H9 (cell line): ENCODE measurements at regions not wholly inside any gene's neighbourhood (a gene's known extent, or its start where the extent isn't known, plus 50 kb on each side); places are given as distances from the start of the nearest gene placed in this dataset.
A peak's percentile ranks its signal among the peaks of the same experiment; 100 is the strongest.

Source experiments
- DNase-seq: peaks from one replicate; pipeline ENCODE4 v3.0.0-alpha.2; 2017
- H2AFZ ChIP-seq: one replicate; pipeline ENCODE4 v1.6.1; 2013; ENCODE audit warnings: mild to moderate bottlenecking, low read length, control low read depth, moderate library complexity
- H2AK5ac ChIP-seq: 2 replicates; pipeline ENCODE4 v1.6.1; 2013; ENCODE audit warnings: low read length, control low read depth, mixed read lengths; ENCODE audit not compliant: insufficient read length
- H2BK120ac ChIP-seq: one replicate; pipeline ENCODE4 v1.6.1; 2013; ENCODE audit warnings: low read depth, mild to moderate bottlenecking, low read length, control low read depth, inconsistent platforms; ENCODE audit not compliant: poor library complexity, severe bottlenecking
- H2BK12ac ChIP-seq: 2 replicates; pipeline ENCODE4 v1.6.1; 2013; ENCODE audit warnings: low read length, control low read depth, mixed read lengths, low read depth; ENCODE audit not compliant: insufficient read length
- H2BK15ac ChIP-seq: 2 replicates; pipeline ENCODE4 v1.6.1; 2013; ENCODE audit warnings: low read depth, low read length, control low read depth
- H2BK20ac ChIP-seq: one replicate; pipeline ENCODE4 v1.6.1; 2013; ENCODE audit warnings: low read depth, mild to moderate bottlenecking, low read length, control low read depth, inconsistent platforms; ENCODE audit not compliant: poor library complexity, severe bottlenecking
- H2BK5ac ChIP-seq: 2 replicates; pipeline ENCODE4 v1.6.1; 2013; ENCODE audit warnings: low read length, control low read depth, mixed read lengths; ENCODE audit not compliant: insufficient read length
- H3K14ac ChIP-seq: 2 replicates; pipeline ENCODE4 v1.6.1; 2013; ENCODE audit warnings: low read length, control low read depth; ENCODE audit not compliant: insufficient read depth
- H3K18ac ChIP-seq: 2 replicates; pipeline ENCODE4 v1.6.1; 2013; ENCODE audit warnings: low read depth, mild to moderate bottlenecking, mixed read lengths, low read length, control low read depth; ENCODE audit not compliant: insufficient read length
- H3K23ac ChIP-seq: 2 replicates; pipeline ENCODE4 v1.6.1; 2013; ENCODE audit warnings: low read length, control low read depth, mixed read lengths, low read depth; ENCODE audit not compliant: insufficient read length
- H3K23me2 ChIP-seq: 2 replicates; pipeline ENCODE4 v1.6.1; 2013; ENCODE audit warnings: low read depth, mild to moderate bottlenecking, mixed read lengths, low read length, control low read depth; ENCODE audit not compliant: insufficient read length, poor library complexity, severe bottlenecking
- H3K27ac ChIP-seq: 2 replicates; pipeline ENCODE4 v1.5.1; 2013; ENCODE audit warnings: low read length, control low read depth, mixed read lengths, low read depth; ENCODE audit not compliant: insufficient read length
- H3K27me3 ChIP-seq: 2 replicates; pipeline ENCODE4 v1.6.1; 2013; ENCODE audit warnings: low read length, control low read depth, inconsistent platforms; ENCODE audit not compliant: insufficient read depth
- H3K4ac ChIP-seq: 2 replicates; pipeline ENCODE4 v1.6.1; 2013; ENCODE audit warnings: low read depth, mild to moderate bottlenecking, control low read depth, inconsistent platforms, low read length, moderate library complexity
- H3K4me1 ChIP-seq: 2 replicates; pipeline ENCODE4 v1.6.1; 2013; ENCODE audit warnings: low read length, control low read depth, inconsistent platforms; ENCODE audit not compliant: insufficient read depth
- H3K4me2 ChIP-seq: 2 replicates; pipeline ENCODE4 v1.6.1; 2013; ENCODE audit warnings: low read length, control low read depth, mixed read lengths; ENCODE audit not compliant: insufficient read length, insufficient read depth
- H3K56ac ChIP-seq: 2 replicates; pipeline ENCODE4 v1.6.1; 2013; ENCODE audit warnings: low read depth, mild to moderate bottlenecking, mixed read lengths, low read length, control low read depth; ENCODE audit not compliant: insufficient read length
- H3K79me1 ChIP-seq: 2 replicates; pipeline ENCODE4 v1.6.1; 2013; ENCODE audit warnings: low read depth, mild to moderate bottlenecking, moderate library complexity, low read length, control low read depth, inconsistent platforms; ENCODE audit not compliant: insufficient read depth, poor library complexity, severe bottlenecking
- H3K79me2 ChIP-seq: 2 replicates; pipeline ENCODE4 v1.6.1; 2013; ENCODE audit warnings: low read length, control low read depth, inconsistent platforms; ENCODE audit not compliant: insufficient read depth
- H3K9ac ChIP-seq: 2 replicates; pipeline ENCODE4 v1.6.1; 2013; ENCODE audit warnings: low read length, control low read depth, mixed read lengths; ENCODE audit not compliant: insufficient read length; ENCODE audit errors: extremely low read depth
- H3K9me3 ChIP-seq: one replicate; pipeline ENCODE4 v1.6.1; 2013; ENCODE audit warnings: low read depth, low read length, inconsistent platforms; ENCODE audit not compliant: control insufficient read depth
- H3T11ph ChIP-seq: one replicate; pipeline ENCODE4 v1.6.1; 2013; ENCODE audit warnings: mild to moderate bottlenecking, low read length, control low read depth, inconsistent platforms
- H4K20me1 ChIP-seq: one replicate; pipeline ENCODE4 v1.6.1; 2013; ENCODE audit not compliant: control insufficient read depth, insufficient read length, insufficient read depth
- H4K5ac ChIP-seq: 2 replicates; pipeline ENCODE4 v1.6.1; 2013; ENCODE audit warnings: low read depth, mild to moderate bottlenecking, mixed read lengths, low read length, control low read depth; ENCODE audit not compliant: insufficient read length
- H4K8ac ChIP-seq: replicated peaks from 2 replicates; pipeline ENCODE4 v1.6.1; 2013; ENCODE audit warnings: low read length, control low read depth, mixed read lengths, low read depth; ENCODE audit not compliant: insufficient read length
- H4K91ac ChIP-seq: 2 replicates; pipeline ENCODE4 v1.6.1; 2013; ENCODE audit warnings: low read depth, mild to moderate bottlenecking, moderate library complexity, mixed read lengths, low read length, control low read depth; ENCODE audit not compliant: insufficient read length
- H3K27ac Mint-ChIP-seq, 3 experiments: 2 replicates in 2 of 3; 3 replicates in 1 of 3; pipeline ENCODE4 v1.8.0; 2020 to 2021; ENCODE audit warnings: mixed read lengths in 3 of 3, mild to moderate bottlenecking in 1 of 3, moderate library complexity in 1 of 3
- H3K27me3 Mint-ChIP-seq: 2 replicates; pipeline ENCODE4 v1.8.0; 2021; ENCODE audit warnings: low read depth, mild to moderate bottlenecking, moderate library complexity, mixed read lengths
- H3K36me3 Mint-ChIP-seq, 3 experiments: 2 replicates in 2 of 3; 3 replicates in 1 of 3; pipeline ENCODE4 v1.8.0; 2020 to 2021; ENCODE audit warnings: low read depth in 3 of 3, mixed read lengths in 3 of 3; ENCODE audit not compliant: insufficient read depth in 1 of 3
- H3K4me1 Mint-ChIP-seq, 2 experiments: 2 replicates each; pipeline ENCODE4 v1.8.0; 2020; ENCODE audit warnings: mixed read lengths in 2 of 2
- H3K4me3 Mint-ChIP-seq, 2 experiments: 2 replicates in 1 of 2; 3 replicates in 1 of 2; pipeline ENCODE4 v1.8.0; 2020 to 2021; ENCODE audit warnings: mild to moderate bottlenecking in 2 of 2, mixed read lengths in 2 of 2, moderate library complexity in 1 of 2
- H3K9me3 Mint-ChIP-seq, 2 experiments: 2 replicates in 1 of 2; 3 replicates in 1 of 2; pipeline ENCODE4 v1.8.0; 2020; ENCODE audit warnings: mild to moderate bottlenecking in 2 of 2, mixed read lengths in 2 of 2, moderate library complexity in 1 of 2
- CTCF ChIP-seq: fragments of 200-600 bp; sonication (generic); conservative IDR thresholded peaks from 3 replicates; pipeline ENCODE4 v1.8.0; 2021; ENCODE audit warnings: antibody characterized with exemption, mild to moderate bottlenecking
- WGBS: extraction: QIAGEN DNeasy Blood & Tissue Kit; methylation state at CpG from one replicate; pipeline ENCODE4 v1.1.7; 2013; ENCODE audit warnings: missing lambda C conversion rate, low lambda C conversion rate, mixed read lengths; ENCODE audit not compliant: insufficient read length; ENCODE audit errors: extremely low coverage; 5-methylcytosine and 5-hydroxymethylcytosine counted together

GRCh38 chr3:13233487-13234485, 160.6 kb upstream of the IQSEC1 start:
- no peaks in the 10 kb centered on the region for H3K23me2 ChIP-seq
- Mint-ChIP-seq H3K4me1 (peaks cover 12 to 33% of the 10 kb centered on the region in 2 experiments; a peak in 3 of 4 replicates), H3K27ac (peak overlapping the region in 2 of 3 experiments; percentile 20 to 32; a peak in 4 of 7 replicates), H3K27me3 (no peaks in the 10 kb centered on the region), H3K36me3 (no peaks in the 10 kb centered on the region), H3K4me3 (no peak overlapping the region; a peak in 1 of 5 replicates), H3K9me3 (no peaks in the 10 kb centered on the region)
- no peak overlapping the region for H3K56ac ChIP-seq
- H2BK120ac ChIP-seq: no peak overlapping the region
- H3K23ac ChIP-seq: no peak overlapping the region
- H3K79me2 ChIP-seq: no peaks in the 10 kb centered on the region
- H3K9me3 ChIP-seq: no peaks in the 10 kb centered on the region
- H3K4me2 ChIP-seq: no peak overlapping the region
- no peak overlapping the region for H3K9ac ChIP-seq
- no peaks in the 10 kb centered on the region for H3K79me1 ChIP-seq
- H2BK20ac ChIP-seq: no peak overlapping the region
- no peak overlapping the region for H2BK12ac ChIP-seq
- TF ChIP-seq CTCF: no peak
- H4K91ac ChIP-seq: no peak overlapping the region
- DNase-seq: no peak
- H3K4me1 ChIP-seq: no peaks in the 10 kb centered on the region
- no peak overlapping the region for H2AK5ac ChIP-seq
- no CpG with 5 or more reads among the region's 18 CpGs for WGBS
- no peak overlapping the region for H2BK5ac ChIP-seq
- H4K8ac ChIP-seq: no peak overlapping the region
- H2AFZ ChIP-seq: no peak overlapping the region
- H3K27ac ChIP-seq: no peak overlapping the region
- H4K5ac ChIP-seq: no peak overlapping the region
- no peak overlapping the region for H3K18ac ChIP-seq
- no peak overlapping the region for H3T11ph ChIP-seq
- H3K4ac ChIP-seq: no peak overlapping the region
- H2BK15ac ChIP-seq: no peak overlapping the region
- no peaks in the 10 kb centered on the region for H3K27me3 ChIP-seq
- H3K14ac ChIP-seq: no peak overlapping the region; the same call in 1 of the 2 replicates
- no peaks in the 10 kb centered on the region for H4K20me1 ChIP-seq
